ENCODE measurements at regions not wholly inside any gene's neighbourhood (a gene's known extent, or its start where the extent isn't known, plus 50 kb on each side); places are given as distances from the start of the nearest gene placed in this dataset.
"Not testable (repeated sequence)": the region's sequence is repeated elsewhere in the genome, so short reads cannot be mapped to it uniquely, and the experiment has no call there.

DNA sequence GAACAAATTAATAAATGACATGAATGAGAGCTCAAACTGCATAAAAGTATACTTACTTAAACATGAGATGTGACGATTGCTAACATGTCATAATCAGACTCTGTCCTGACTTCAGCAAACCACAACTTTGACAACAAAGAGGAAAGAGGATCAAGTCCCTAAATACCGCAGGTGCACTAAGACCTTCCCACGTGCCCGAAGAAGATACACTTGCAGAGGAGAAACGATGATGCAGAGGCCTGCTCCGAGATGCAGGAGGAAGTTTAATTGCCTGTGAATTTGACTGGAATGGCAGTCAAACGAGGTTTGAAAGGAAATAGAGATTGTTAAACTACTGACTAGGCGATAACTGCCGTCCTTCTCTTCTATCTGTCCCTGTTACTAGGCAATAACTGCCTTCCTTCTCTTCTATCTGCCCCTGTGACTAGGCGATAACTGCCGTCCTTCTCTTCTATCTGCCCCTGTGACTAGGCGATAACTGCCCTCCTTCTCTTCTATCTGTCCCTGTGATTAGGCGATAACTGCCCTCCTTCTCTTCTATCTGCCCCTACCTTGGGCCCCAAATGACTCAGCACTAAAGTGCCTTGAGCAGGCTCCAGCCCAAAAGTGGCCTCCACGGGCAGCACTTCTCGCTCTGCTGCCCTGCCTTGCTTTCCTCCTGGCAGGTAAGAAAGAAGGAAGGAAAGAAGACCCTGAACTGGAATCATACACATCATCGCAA, 2226.0 kb upstream of the DEFB115 start:
- DNase-seq = not testable (repeated sequence)

- not testable (repeated sequence) for DNase-seq
Measured at GRCh38 chr20:29044239-29044638, 2213.2 kb upstream of the DEFB115 start.

DNA sequence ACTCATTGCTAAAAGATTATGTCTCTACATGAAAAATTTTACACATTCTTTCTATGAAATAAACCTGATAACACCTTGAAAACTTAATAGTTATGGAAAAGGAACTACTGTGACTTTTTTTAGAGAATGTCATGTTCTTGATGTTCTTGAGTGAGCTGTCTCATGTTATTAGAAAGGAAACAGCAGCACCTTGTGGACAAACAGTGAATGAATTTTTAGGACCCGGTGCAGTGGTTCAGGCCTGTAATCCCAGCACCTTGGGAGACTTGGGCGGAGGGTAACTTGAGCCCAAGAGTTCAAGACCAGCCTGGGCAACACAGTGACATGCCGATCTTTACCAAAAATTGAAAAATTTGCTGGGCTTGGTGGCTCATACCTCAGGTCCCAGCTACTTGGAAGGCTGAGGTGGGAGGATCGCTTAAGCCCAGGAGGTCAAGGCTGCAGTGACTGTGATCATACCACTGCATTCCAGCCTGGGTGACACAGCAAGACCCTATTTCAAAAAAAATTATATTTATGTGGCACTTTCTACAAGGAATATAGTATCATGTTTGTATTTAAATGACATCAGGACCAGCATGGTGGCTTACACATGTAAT, 2207.4 kb upstream of the DEFB115 start:
- not testable (repeated sequence) for DNase-seq

- DNase-seq = not testable (repeated sequence)
Measured at GRCh38 chr20:29057866-29058484, 2199.5 kb upstream of the DEFB115 start.

- DNase-seq = not testable (repeated sequence)
Measured at GRCh38 chr20:29062451-29062850, 2195.0 kb upstream of the DEFB115 start.

DNA sequence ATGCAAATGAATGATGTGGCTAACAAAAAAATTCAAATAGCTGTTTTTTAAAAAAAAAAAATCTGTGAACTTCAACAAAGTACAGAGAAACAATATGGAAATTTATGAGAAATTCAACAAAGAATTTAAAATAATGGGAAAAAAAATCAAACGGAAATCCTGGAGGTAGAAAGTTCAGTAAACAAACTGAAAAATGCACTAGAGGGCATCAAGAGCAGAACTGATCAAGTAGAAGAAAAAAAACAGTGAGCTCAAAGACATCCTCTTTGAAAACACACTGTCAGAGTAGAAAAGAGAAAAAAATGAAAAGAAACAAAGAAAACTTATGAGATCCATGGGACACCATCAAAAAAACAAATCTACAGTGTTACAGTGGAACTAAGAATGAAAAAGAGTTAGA, 2191.1 kb upstream of the DEFB115 start:
- DNase-seq = not testable (repeated sequence)

GRCh38 chr20:29073640-29074039, 2183.8 kb upstream of the DEFB115 start:
- not testable (repeated sequence) for DNase-seq

- peak; percentile 41 for DNase-seq
Measured at GRCh38 chr20:29079769-29080690, 2177.4 kb upstream of the DEFB115 start.

GRCh38 chr20:29081712-29082111, 2175.8 kb upstream of the DEFB115 start:
- not testable (repeated sequence) for DNase-seq

DNA sequence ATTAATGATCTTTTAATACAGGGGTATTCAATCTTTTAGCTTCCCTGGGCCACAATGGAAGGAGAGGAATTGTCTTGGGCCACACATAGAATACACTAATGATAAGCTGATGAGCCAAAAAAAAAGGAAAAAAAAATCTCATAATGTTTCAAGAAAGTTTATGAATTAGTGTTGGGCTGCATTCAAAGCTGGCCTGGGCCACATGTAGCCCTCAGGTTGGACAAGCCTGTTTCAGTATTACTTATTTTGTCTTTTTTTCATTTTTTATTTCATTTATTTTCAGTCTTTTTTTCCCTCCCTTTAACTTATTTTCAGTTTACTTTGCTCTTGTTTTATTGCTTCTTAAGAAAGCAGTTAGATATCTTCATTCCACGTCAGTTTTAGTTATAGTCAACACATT, 2171.8 kb upstream of the DEFB115 start:
- no peak for DNase-seq

DNA sequence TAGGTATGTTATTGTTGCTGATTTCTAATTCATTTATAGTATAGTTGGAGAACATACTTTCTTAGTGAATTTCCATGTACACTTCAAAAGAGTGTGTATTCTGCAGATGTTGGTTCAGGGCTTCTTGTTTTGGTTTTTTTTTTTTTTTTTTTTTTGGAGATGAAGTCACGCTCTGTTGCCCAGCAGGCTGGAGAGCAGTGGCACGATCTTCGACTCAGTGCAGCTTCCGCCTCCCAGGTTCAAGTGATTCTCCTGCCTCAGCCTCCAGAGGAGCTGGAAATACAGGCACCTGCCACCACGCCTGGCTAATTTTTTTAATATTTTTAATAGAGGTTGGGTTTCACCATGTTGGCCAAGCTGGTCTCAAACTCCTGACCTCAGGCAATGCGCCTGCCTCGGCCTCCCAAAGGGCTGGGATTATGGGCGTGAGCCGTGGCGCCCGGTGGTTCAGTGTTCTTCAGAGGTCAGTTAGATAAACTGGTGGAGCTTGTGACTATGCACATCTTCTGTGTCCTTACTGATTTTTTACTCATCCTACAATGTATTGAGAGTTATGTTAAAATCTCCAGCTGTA, 2171.2 kb upstream of the DEFB115 start:
- not testable (repeated sequence) for DNase-seq

DNA sequence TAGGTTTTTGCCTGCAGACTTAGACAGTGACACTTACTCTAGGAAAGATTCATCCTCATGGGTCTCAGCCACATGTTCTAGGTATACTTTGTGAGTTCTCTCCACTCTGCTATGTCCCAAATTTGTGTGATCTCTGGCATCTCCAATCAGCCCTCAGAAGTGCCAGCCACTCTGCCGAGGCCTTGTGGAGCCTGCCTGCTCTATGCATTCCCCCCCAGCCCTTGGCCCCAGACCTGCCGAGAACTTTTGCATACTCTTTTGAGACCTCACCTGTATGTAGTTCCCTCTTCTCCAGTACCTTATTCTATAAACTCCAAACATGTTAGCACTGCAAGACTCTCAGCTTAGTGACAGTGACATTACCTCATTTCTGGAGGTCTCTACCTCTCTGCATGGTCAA, 2170.5 kb upstream of the DEFB115 start:
- DNase-seq = no peak

DNA sequence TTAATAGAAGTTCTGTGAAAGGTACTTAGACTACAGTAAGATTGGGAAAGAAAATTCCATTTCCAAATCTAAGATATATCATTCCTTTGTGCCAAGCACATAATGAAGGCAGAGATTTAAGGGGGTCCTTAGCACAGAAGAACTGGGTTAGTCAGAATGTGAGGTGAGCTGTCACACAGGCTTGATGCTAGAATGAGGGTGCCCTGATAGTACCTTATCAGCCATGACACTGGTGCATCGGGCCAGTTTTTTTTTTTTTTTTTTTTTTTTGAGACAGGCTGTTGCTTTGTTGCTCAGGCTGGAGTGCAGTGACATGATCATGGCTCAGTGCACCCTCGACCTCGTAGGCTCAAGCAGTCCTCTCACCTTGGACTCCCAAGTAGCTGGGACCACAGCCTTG, 2169.6 kb upstream of the DEFB115 start:
- not testable (repeated sequence) for DNase-seq

DNA sequence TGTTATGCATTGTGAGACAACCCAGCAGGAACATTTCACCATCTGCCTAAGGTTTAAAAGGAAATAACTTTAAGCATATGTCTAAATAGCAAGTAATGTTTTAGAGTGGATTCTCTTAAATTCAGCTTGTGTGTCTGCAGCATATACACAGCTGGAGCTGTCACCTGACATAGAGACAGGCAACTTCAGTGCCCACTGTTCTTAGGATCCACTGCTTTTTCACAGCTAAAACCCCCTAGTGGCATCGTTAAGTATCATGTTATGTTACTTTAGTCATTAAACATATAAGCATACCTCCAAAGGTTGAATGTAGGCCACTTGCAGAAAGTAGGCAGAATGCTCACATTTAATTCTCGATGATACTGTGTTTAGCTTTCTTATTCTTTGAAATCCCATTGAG, 2169.0 kb upstream of the DEFB115 start:
- not testable (repeated sequence) for DNase-seq

DNA sequence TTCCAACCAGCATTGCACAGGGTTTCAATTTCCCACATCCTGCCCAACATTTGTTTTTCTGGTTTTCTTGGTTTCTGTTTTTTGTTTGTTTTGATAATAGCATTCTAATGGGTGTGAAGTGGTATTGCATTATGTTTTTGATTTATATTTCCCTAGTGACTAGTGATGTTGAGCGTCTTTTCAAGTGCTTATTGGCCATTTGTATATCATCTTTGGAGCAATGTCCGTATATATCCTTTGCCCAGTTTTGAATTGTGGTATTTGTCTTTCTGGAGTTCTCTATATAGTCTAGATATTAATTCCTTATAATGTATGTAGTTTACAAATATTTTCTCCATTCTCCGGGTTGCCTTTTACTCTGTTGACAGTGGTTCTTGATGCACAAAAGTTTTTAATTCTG, 2168.1 kb upstream of the DEFB115 start:
- DNase-seq = not testable (repeated sequence)

GRCh38 chr20:29093958-29094357, 2163.5 kb upstream of the DEFB115 start:
- not testable (repeated sequence) for DNase-seq

- not testable (repeated sequence) for DNase-seq
Measured at GRCh38 chr20:29096695-29097094, 2160.8 kb upstream of the DEFB115 start.

GRCh38 chr20:29107884-29108283, 2149.6 kb upstream of the DEFB115 start:
- not testable (repeated sequence) for DNase-seq

DNA sequence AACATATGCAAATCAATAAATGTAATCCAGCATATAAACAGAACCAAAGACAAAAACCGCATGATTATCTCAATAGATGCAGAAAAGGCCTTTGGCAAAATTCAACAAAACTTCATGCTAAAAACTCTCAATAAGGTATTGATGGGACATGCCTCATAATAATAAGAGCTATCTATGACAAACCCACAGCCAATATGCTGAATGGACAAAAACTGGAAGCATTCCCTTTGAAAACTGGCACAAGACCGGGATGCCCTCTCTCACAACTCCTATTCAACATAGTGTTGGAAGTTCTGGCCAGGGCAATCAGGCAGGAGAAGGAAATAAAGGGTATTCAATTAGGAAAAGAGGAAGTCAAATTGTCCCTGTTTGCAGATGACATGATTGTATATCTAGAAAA, 2148.1 kb upstream of the DEFB115 start:
- DNase-seq = not testable (repeated sequence)

DNA sequence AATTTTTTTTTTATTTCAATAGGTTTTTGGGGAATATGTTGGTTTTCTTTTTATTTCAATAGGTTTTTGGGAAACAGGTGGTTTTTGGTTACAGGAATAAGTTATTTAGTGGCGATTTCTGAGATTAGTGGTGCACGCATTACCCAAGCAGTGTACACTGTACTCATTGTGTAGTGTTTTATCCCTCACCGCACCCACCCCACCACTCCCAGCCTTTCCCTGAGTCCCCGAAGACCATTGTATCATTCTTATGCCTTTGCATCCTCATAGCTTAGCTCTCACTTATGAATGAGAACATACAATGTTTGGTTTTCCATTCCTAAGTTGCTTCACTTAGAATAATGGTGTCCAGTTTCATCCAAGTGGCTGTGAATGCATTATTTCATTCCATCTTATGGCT, 2142.4 kb upstream of the DEFB115 start:
- DNase-seq = not testable (repeated sequence)

DNA sequence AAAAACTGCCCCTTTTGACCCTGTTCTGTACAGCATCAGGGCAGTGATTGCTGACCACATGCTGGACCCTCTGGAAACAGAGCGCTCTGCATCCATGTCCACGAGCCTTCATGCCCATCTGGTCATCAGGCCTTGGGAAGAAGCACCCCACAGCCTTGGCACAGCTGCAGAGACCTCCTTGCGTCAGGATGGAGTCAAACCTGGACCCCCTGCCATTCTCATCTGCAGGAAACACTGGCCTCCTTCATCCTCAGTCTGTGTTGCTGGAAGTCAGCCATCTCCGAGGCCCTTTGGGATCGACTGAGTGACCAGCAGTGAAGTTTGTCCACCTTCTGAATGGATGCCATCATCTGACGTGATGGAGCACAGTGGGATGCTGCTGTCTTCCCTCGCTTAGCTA, 2138.3 kb upstream of the DEFB115 start:
- no peak for DNase-seq

DNA sequence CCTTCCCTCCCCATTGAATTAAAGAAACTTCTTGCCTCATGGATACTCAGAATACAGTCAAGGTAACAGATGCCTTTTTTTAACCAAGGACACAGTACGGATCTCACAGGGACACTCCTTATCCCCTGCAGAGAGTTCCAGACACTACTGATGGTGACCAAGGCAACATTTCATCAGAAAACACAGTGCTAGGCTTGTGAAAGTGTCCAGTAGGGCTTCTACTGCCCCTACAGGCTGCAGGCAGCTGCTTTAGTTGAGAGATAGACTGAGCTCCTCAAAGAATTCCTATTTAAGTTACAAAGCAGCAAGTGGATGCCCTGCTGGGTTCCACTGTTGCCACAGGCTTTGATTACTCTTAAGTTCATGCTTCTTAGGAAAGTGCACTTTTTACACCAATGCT, 2137.8 kb upstream of the DEFB115 start:
- DNase-seq = not testable (repeated sequence)

- not testable (repeated sequence) for DNase-seq
Measured at GRCh38 chr20:29120088-29120487, 2137.4 kb upstream of the DEFB115 start.
